Liver (tissue), 8 donors: ENCODE measurements at regions not wholly inside any gene's neighbourhood (a gene's known extent, or its start where the extent isn't known, plus 50 kb on each side); places are given as distances from the start of the nearest gene placed in this dataset.

ENCODE experiments used
- DNase-seq: peaks from one replicate; pipeline ENCODE4 v3.0.0-alpha.2; 2017; ENCODE audit warnings: low spot score
- H3K27ac ChIP-seq, 2 donors: one replicate each; pipeline ENCODE4 v1.7.0; 2013; ENCODE audit warnings: inconsistent platforms in 2 of 2, low read length in 2 of 2, control low read depth in 1 of 2, low read depth in 1 of 2, mild to moderate bottlenecking in 1 of 2
- H3K27me3 ChIP-seq, 4 donors: one replicate each; pipeline versions ENCODE4 v1.6.1 to v1.7.0; 2013; ENCODE audit warnings: low read length in 3 of 4, inconsistent platforms in 1 of 4, mild to moderate bottlenecking in 1 of 4, moderate library complexity in 1 of 4; ENCODE audit not compliant: control insufficient read depth in 4 of 4, insufficient read depth in 4 of 4
- H3K36me3 ChIP-seq, 4 donors: one replicate each; pipeline versions ENCODE4 v1.6.1 to v1.7.0; 2013; ENCODE audit warnings: low read length in 3 of 4, mild to moderate bottlenecking in 3 of 4, low read depth in 1 of 4, moderate library complexity in 1 of 4; ENCODE audit not compliant: control insufficient read depth in 4 of 4, insufficient read depth in 3 of 4
- H3K4me1 ChIP-seq, 4 donors: one replicate each; pipeline versions ENCODE4 v1.6.1 to v1.7.0; 2013; ENCODE audit warnings: low read length in 3 of 4, mild to moderate bottlenecking in 3 of 4, moderate library complexity in 1 of 4; ENCODE audit not compliant: control insufficient read depth in 4 of 4, insufficient read depth in 4 of 4
- H3K4me3 ChIP-seq, 3 donors: one replicate each; pipeline versions ENCODE4 v1.6.1 to v1.7.0; 2013; ENCODE audit warnings: low read length in 3 of 3, control low read depth in 1 of 3, low read depth in 1 of 3, mild to moderate bottlenecking in 1 of 3
- H3K9ac ChIP-seq, 2 donors: one replicate each; pipeline ENCODE4 v1.7.0; 2013; ENCODE audit warnings: low read length in 2 of 2, mild to moderate bottlenecking in 2 of 2, moderate library complexity in 2 of 2, control low read depth in 1 of 2, low read depth in 1 of 2
- H3K9me3 ChIP-seq, 4 donors: one replicate each; pipeline versions ENCODE4 v1.6.1 to v1.7.0; 2013; ENCODE audit warnings: low read length in 3 of 4; ENCODE audit not compliant: control insufficient read depth in 4 of 4
- EGR1 ChIP-seq, 2 donors: IDR thresholded peaks; 2 replicates each; pipeline ENCODE4 v1.6.1; 2016 to 2018; ENCODE audit warnings: antibody characterized with exemption in 2 of 2, low read depth in 2 of 2
- FOXA1 ChIP-seq: IDR thresholded peaks from 2 replicates; pipeline ENCODE4 v1.6.1; 2016; ENCODE audit warnings: antibody characterized with exemption
- FOXA2 ChIP-seq: IDR thresholded peaks from 2 replicates; pipeline ENCODE4 v1.6.1; 2016; ENCODE audit warnings: antibody characterized with exemption
- GABPA ChIP-seq, 2 donors: IDR thresholded peaks in 1 of 2; conservative IDR thresholded peaks in 1 of 2; 2 replicates each; pipeline ENCODE4 v1.6.1; 2016; ENCODE audit warnings: antibody characterized with exemption in 2 of 2, mild to moderate bottlenecking in 1 of 2, moderate library complexity in 1 of 2
- HNF4A ChIP-seq, 2 donors: conservative IDR thresholded peaks; 2 replicates each; pipeline ENCODE4 v1.6.1; 2016; ENCODE audit warnings: antibody characterized with exemption in 2 of 2, mild to moderate bottlenecking in 2 of 2
- HNF4G ChIP-seq: IDR thresholded peaks from 2 replicates; pipeline ENCODE4 v1.6.1; 2016; ENCODE audit warnings: antibody characterized with exemption
- JUND ChIP-seq, 2 donors: IDR thresholded peaks; 2 replicates each; pipeline ENCODE4 v1.6.1; 2016; ENCODE audit warnings: antibody characterized with exemption in 2 of 2
- NR2F2 ChIP-seq: IDR thresholded peaks from 2 replicates; pipeline ENCODE4 v1.6.1; 2016; ENCODE audit warnings: antibody characterized with exemption
- RAD21 ChIP-seq, 2 donors: IDR thresholded peaks; 2 replicates each; pipeline ENCODE4 v1.6.1; 2016; ENCODE audit warnings: antibody characterized with exemption in 2 of 2, mild to moderate bottlenecking in 2 of 2
- RXRA ChIP-seq, 2 donors: IDR thresholded peaks; 2 replicates each; pipeline ENCODE4 v1.6.1; 2017 to 2018; ENCODE audit warnings: antibody characterized with exemption in 2 of 2, mild to moderate bottlenecking in 1 of 2
- TAF1 ChIP-seq: conservative IDR thresholded peaks from 2 replicates; pipeline ENCODE4 v1.6.1; 2016; ENCODE audit warnings: antibody characterized with exemption, mild to moderate bottlenecking
- YY1 ChIP-seq: IDR thresholded peaks from 2 replicates; pipeline ENCODE4 v1.6.1; 2016; ENCODE audit warnings: antibody characterized with exemption, mild to moderate bottlenecking
- WGBS: extraction: QIAGEN DNeasy Blood & Tissue Kit; methylation state at CpG from one replicate; pipeline ENCODE4 v1.1.7; 2013; 5-methylcytosine and 5-hydroxymethylcytosine counted together
- TF ChIP-seq, protein P1 (sequence below): IDR thresholded peaks from 2 replicates; pipeline ENCODE4 v1.6.1; 2016; ENCODE audit warnings: antibody characterized with exemption
- TF ChIP-seq, protein P2 (sequence below): IDR thresholded peaks from 2 replicates; pipeline ENCODE4 v1.6.1; 2016; ENCODE audit warnings: antibody characterized with exemption, mild to moderate bottlenecking
- TF ChIP-seq, protein P3 (sequence below): fragments of 150-350 bp; IDR thresholded peaks from 2 replicates; pipeline ENCODE4 v1.5.1; 2017; ENCODE audit warnings: improper control_type of control experiment, low read depth, low read length; ENCODE audit not compliant: missing input control
- donor health status: healthy.
- donor health status: healthy.
- donor health status: healthy.
- donor health status: healthy.
- donor health status: healthy.

DNA sequence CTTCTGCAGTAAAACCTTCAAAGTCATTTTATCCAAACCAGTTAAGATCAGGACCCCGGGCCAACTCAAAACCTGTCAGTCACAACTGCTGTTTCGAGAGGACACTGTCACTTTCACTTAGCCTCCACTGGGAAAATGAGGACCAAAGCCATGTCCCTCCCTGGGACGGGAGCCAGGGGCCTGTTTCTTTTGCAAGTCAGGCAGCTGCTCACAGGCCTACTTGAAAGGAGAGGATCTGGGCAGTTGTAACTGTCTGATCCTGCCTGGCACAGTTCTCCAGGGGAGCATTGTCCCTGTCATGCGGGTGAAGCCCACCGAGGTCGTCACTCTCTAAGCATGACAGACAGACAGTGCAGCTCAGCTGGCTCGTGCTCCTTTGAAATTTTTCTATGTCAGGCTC is 276.2 kb downstream of the NPIPA8 start:
- Histone ChIP-seq H3K4me1 (no peaks in the 10 kb centered on the region), H3K9me3 (no peaks in the 10 kb centered on the region), H3K9ac (no peak overlapping the region), H3K36me3 (no peaks in the 10 kb centered on the region), H3K27ac (no peak overlapping the region), H3K27me3 (no peaks in the 10 kb centered on the region), H3K4me3 (no peak overlapping the region)
- 65% methylated on average over 7 of the region's 7 CpGs for WGBS
- no peak for TF ChIP-seq EGR1 (IDR thresholded peaks at IDR 0.05; ENCODE audit: low read depth in 2 of 2)
- no peak for TF ChIP-seq FOXA2
- TF ChIP-seq, protein P1, sequence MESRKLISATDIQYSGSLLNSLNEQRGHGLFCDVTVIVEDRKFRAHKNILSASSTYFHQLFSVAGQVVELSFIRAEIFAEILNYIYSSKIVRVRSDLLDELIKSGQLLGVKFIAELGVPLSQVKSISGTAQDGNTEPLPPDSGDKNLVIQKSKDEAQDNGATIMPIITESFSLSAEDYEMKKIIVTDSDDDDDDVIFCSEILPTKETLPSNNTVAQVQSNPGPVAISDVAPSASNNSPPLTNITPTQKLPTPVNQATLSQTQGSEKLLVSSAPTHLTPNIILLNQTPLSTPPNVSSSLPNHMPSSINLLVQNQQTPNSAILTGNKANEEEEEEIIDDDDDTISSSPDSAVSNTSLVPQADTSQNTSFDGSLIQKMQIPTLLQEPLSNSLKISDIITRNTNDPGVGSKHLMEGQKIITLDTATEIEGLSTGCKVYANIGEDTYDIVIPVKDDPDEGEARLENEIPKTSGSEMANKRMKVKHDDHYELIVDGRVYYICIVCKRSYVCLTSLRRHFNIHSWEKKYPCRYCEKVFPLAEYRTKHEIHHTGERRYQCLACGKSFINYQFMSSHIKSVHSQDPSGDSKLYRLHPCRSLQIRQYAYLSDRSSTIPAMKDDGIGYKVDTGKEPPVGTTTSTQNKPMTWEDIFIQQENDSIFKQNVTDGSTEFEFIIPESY, result no peak
- no peak for TF ChIP-seq YY1
- no peak for TF ChIP-seq JUND (IDR thresholded peaks at IDR 0.05)
- no peak for TF ChIP-seq TAF1
- no peak for TF ChIP-seq RXRA (IDR thresholded peaks at IDR 0.05)
- TF ChIP-seq, protein P2, sequence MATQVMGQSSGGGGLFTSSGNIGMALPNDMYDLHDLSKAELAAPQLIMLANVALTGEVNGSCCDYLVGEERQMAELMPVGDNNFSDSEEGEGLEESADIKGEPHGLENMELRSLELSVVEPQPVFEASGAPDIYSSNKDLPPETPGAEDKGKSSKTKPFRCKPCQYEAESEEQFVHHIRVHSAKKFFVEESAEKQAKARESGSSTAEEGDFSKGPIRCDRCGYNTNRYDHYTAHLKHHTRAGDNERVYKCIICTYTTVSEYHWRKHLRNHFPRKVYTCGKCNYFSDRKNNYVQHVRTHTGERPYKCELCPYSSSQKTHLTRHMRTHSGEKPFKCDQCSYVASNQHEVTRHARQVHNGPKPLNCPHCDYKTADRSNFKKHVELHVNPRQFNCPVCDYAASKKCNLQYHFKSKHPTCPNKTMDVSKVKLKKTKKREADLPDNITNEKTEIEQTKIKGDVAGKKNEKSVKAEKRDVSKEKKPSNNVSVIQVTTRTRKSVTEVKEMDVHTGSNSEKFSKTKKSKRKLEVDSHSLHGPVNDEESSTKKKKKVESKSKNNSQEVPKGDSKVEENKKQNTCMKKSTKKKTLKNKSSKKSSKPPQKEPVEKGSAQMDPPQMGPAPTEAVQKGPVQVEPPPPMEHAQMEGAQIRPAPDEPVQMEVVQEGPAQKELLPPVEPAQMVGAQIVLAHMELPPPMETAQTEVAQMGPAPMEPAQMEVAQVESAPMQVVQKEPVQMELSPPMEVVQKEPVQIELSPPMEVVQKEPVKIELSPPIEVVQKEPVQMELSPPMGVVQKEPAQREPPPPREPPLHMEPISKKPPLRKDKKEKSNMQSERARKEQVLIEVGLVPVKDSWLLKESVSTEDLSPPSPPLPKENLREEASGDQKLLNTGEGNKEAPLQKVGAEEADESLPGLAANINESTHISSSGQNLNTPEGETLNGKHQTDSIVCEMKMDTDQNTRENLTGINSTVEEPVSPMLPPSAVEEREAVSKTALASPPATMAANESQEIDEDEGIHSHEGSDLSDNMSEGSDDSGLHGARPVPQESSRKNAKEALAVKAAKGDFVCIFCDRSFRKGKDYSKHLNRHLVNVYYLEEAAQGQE, result no peak
- TF ChIP-seq RAD21 (IDR thresholded peaks at IDR 0.05), result no peak
- TF ChIP-seq FOXA1, result no peak
- no peak for TF ChIP-seq NR2F2
- TF ChIP-seq, protein P3, sequence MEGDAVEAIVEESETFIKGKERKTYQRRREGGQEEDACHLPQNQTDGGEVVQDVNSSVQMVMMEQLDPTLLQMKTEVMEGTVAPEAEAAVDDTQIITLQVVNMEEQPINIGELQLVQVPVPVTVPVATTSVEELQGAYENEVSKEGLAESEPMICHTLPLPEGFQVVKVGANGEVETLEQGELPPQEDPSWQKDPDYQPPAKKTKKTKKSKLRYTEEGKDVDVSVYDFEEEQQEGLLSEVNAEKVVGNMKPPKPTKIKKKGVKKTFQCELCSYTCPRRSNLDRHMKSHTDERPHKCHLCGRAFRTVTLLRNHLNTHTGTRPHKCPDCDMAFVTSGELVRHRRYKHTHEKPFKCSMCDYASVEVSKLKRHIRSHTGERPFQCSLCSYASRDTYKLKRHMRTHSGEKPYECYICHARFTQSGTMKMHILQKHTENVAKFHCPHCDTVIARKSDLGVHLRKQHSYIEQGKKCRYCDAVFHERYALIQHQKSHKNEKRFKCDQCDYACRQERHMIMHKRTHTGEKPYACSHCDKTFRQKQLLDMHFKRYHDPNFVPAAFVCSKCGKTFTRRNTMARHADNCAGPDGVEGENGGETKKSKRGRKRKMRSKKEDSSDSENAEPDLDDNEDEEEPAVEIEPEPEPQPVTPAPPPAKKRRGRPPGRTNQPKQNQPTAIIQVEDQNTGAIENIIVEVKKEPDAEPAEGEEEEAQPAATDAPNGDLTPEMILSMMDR, result no peak
- TF ChIP-seq HNF4A (conservative IDR thresholded peaks at IDR 0.05), result no peak
- TF ChIP-seq HNF4G, result no peak
- DNase-seq, result no peak

DNA sequence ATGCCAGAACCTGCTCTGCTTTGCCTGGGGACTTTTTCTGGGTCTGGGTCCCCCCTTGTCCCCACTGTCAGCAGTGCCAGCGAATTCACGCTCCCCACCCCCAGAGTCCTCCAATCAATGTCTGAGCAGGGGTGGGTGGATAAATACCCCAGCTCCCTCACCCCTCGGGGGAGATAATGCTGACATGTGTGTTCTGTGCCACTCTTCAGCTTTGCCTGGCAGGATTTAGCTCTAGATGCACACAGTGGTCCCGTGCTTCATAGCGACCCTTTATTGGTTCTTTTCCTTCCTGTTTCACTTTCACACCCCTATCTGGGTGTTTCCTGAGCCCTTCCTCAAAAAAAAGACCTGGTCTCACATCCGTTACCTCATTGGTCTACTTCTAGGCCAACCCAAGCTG is 277.0 kb downstream of the NPIPA8 start:
- H3K27ac ChIP-seq, result no peak overlapping the region
- H3K36me3 ChIP-seq, result no peaks in the 10 kb centered on the region
- WGBS, result 86% methylated on average over 6 of the region's 6 CpGs
- no peaks in the 10 kb centered on the region for H3K9me3 ChIP-seq
- no peak overlapping the region for H3K4me3 ChIP-seq
- DNase-seq, result no peak
- TF ChIP-seq HNF4A (conservative IDR thresholded peaks at IDR 0.05) (no peak), EGR1 (IDR thresholded peaks at IDR 0.05; ENCODE audit: low read depth in 2 of 2) (no peak), NR2F2 (no peak), GABPA (IDR thresholded peaks at IDR 0.05 in 1 of 2, conservative IDR thresholded peaks at IDR 0.05 in 1 of 2) (no peak)
- no peak overlapping the region for H3K9ac ChIP-seq
- H3K27me3 ChIP-seq, result no peaks in the 10 kb centered on the region
- H3K4me1 ChIP-seq, result no peaks in the 10 kb centered on the region
